C4-2B (cell line): ENCODE measurements at regions not wholly inside any gene's neighbourhood (a gene's known extent, or its start where the extent isn't known, plus 50 kb on each side); places are given as distances from the start of the nearest gene placed in this dataset.

Experiments used
- H3K27ac ChIP-seq: fragments of 450-650 bp; 2 replicates; pipeline ENCODE4 v1.5.1; 2017
- CTCF ChIP-seq: fragments of 450-650 bp; conservative IDR thresholded peaks from 2 replicates; pipeline ENCODE4 v1.5.1; 2017; ENCODE audit warnings: mild to moderate bottlenecking
- ZFX ChIP-seq: fragments of 450-650 bp; IDR thresholded peaks from 2 replicates; pipeline ENCODE4 v1.6.1; 2017

DNA sequence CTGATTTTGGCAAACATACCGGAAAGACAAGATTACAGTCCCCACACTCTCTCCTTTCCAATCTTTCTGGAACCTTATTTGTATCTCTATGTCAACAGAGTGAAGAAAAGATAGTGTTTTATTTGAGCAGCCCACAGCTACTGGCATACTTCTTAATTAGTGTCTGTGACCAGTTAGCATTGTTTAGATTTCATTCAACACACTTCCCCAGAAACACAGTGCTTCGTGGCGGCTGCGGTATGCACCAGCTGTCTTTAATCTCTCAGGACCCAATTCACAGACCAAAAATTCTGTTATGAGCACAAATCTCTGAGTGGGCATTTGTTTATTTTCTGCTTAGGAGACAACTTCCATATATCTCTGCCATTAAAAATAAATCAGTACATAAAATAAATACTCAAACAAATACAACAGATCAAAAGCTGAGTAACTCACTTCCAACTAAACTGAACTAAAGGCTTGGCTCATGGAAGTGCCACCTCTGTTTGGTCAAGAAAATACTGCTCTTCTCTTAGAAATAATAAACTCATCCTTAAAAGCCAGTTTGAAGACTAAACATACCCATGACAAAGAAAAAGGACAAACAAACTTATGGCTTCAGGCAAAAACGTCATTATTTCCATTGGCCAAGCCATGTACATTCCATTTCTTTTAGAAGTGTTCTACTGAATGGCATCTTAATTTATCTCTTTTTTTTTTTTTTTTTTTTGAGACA lies 392.4 kb downstream of the TXNL1 start:
- no peak for TF ChIP-seq CTCF
- no peak for TF ChIP-seq ZFX
- H3K27ac ChIP-seq = no peak overlapping the region

GRCh38 chr18:56240405-56240804 lies 398.0 kb downstream of the TXNL1 start:
- no peak overlapping the region for H3K27ac ChIP-seq
- TF ChIP-seq CTCF (no peak), ZFX (no peak)

GRCh38 chr18:56238576-56238975 lies 399.8 kb downstream of the TXNL1 start:
- no peak overlapping the region for H3K27ac ChIP-seq
- TF ChIP-seq ZFX (no peak), CTCF (no peak; the same call in 1 of the 2 replicates)

- no peak overlapping the region for H3K27ac ChIP-seq
- TF ChIP-seq ZFX (no peak), CTCF (no peak)
Observed at GRCh38 chr18:56235481-56236013, 402.8 kb downstream of the TXNL1 start.

DNA sequence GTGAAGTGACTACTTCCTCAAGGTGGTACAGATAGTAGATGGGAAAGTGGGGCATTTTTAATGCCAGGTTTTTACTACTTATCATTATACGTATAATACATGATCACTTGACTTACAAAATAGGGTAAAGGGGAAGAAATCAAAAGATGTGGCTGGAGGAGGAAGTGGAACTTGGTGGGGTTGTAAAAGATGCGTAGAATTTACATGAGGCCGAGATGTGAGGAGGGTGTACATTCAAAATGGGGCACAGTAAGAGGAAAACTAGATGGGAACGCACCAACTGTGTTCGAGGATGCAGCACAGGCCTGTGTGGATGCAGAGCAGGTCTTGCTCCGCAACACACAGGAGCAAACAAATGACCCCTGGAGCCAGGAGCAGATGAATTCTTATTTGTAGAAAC lies 403.3 kb downstream of the TXNL1 start:
- TF ChIP-seq ZFX (no peak), CTCF (no peak)
- H3K27ac ChIP-seq = no peak overlapping the region

- TF ChIP-seq CTCF (no peak), ZFX (no peak)
- no peak overlapping the region for H3K27ac ChIP-seq
Observed at GRCh38 chr18:56233595-56233994, 404.8 kb downstream of the TXNL1 start.

DNA sequence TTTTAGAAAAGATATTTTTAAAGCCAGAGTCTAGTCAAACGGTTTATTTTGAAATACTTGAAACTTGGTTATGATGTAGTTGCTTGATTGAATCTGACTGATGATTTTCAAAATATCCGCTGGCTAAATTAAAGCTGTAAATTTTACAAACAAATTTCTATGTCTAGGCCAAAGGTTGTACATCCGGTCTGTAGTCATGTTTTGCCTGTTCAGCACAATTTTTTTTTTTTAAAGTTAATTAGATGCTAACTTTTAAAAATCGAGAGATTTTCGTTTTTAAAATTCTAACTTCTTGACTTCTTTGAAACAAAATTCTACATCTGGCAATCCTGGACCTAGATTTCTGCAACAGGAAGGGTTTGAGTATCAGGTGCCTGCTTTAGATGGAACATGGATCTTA lies 412.4 kb downstream of the TXNL1 start:
- TF ChIP-seq ZFX (no peak), CTCF (no peak)
- no peak overlapping the region for H3K27ac ChIP-seq
